Osteoblast (primary cell): ENCODE measurements at regions not wholly inside any gene's neighbourhood (a gene's known extent, or its start where the extent isn't known, plus 50 kb on each side); places are given as distances from the start of the nearest gene placed in this dataset.

Experiments
- DNase-seq: peaks from one replicate; pipeline ENCODE4 v3.0.0; 2011; ENCODE audit warnings: low spot score, mixed read lengths; ENCODE audit not compliant: insufficient read length; ENCODE audit errors: missing footprints
- H2AFZ ChIP-seq: 2 replicates; pipeline ENCODE4 v1.6.0; 2011; ENCODE audit warnings: mild to moderate bottlenecking, low read length
- H3K27ac ChIP-seq: 2 replicates; pipeline ENCODE4 v1.5.1; 2011; ENCODE audit warnings: mild to moderate bottlenecking, low read depth, low read length, moderate library complexity
- H3K27me3 ChIP-seq: 2 replicates; pipeline ENCODE4 v1.6.0; 2012; ENCODE audit warnings: mild to moderate bottlenecking, control low read depth, inconsistent platforms, low read length, moderate library complexity; ENCODE audit not compliant: insufficient read depth
- H3K36me3 ChIP-seq: 2 replicates; pipeline ENCODE4 v1.5.1; 2011; ENCODE audit warnings: mild to moderate bottlenecking, low read length, control low read depth, moderate library complexity; ENCODE audit not compliant: insufficient read depth
- H3K4me1 ChIP-seq: 2 replicates; pipeline ENCODE4 v1.5.1; 2011; ENCODE audit warnings: mild to moderate bottlenecking, low read length, control low read depth, moderate library complexity; ENCODE audit not compliant: insufficient read depth
- H3K4me2 ChIP-seq: 2 replicates; pipeline ENCODE4 v1.6.0; 2011; ENCODE audit warnings: mild to moderate bottlenecking, low read length; ENCODE audit not compliant: insufficient read depth
- H3K4me3 ChIP-seq: fragments of 200-600 bp; sonication (generic); 3 replicates; pipeline ENCODE4 v1.5.1; 2012; ENCODE audit warnings: mild to moderate bottlenecking, low read length, inconsistent platforms; ENCODE audit not compliant: insufficient read depth
- H3K79me2 ChIP-seq: 2 replicates; pipeline ENCODE4 v1.6.0; 2012; ENCODE audit warnings: mild to moderate bottlenecking, low read length, control low read depth, inconsistent platforms; ENCODE audit not compliant: insufficient read depth
- H3K9me3 ChIP-seq: 2 replicates; pipeline ENCODE4 v1.5.1; 2011; ENCODE audit warnings: low read depth, low read length, control low read depth
- H4K20me1 ChIP-seq: 2 replicates; pipeline ENCODE4 v1.6.0; 2012; ENCODE audit warnings: mild to moderate bottlenecking, low read length, control low read depth; ENCODE audit not compliant: insufficient read depth
- CTCF ChIP-seq: IDR thresholded peaks from 2 replicates; pipeline ENCODE4 v1.5.1; 2011; ENCODE audit warnings: mild to moderate bottlenecking, low read depth, low read length, moderate library complexity; ENCODE audit errors: extremely low read depth

DNA sequence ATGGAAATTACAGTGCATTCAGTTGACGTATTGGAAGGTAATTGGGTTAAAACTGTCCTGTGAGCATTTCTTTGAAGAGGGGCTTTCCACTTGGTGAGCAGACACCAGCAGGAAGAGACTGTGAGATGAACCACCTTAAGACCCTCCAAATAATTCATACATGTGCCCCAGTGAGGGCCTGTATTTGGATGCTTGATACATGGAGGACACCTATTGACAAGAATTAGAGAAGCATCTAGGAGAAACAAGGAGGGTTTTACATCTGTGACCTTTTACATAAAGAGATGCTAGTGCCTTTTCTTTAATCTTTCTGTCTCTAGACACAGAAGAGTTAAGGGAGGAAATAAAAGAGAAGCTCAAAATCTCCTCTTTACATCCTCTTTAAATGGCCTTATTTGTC lies 1115.3 kb upstream of the IGFBP7 start:
- H3K4me2 ChIP-seq, result no peak overlapping the region
- H3K9me3 ChIP-seq, result no peaks in the 10 kb centered on the region
- no peaks in the 10 kb centered on the region for H4K20me1 ChIP-seq
- no peaks in the 10 kb centered on the region for H3K79me2 ChIP-seq
- H3K27ac ChIP-seq, result no peak overlapping the region
- H3K4me3 ChIP-seq, result no peak overlapping the region
- no peak for DNase-seq
- no peaks in the 10 kb centered on the region for H3K4me1 ChIP-seq
- H2AFZ ChIP-seq, result no peak overlapping the region
- no peaks in the 10 kb centered on the region for H3K36me3 ChIP-seq
- H3K27me3 ChIP-seq, result no peaks in the 10 kb centered on the region
- no peak for TF ChIP-seq CTCF

DNA sequence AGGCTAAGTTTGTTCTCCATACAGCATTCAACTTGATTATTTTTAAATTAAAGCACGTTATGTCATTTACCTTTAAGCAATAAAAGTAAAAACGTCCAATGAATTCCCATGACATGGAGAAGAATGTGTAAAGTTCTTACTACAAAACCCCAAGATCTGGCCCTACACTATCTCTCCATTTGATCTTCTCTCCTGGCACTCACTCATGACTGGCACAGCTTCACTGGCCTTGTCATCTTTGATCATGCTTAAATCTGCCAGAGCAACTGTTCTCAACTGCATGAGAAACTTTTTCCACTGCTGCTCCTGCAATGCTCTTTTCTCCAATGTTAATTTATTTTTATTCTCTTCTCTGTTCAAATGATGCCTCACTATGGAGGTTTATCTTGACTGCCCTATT lies 1109.0 kb upstream of the IGFBP7 start:
- Histone ChIP-seq H3K79me2 (no peaks in the 10 kb centered on the region), H3K9me3 (no peaks in the 10 kb centered on the region), H3K27me3 (no peaks in the 10 kb centered on the region), H3K36me3 (no peaks in the 10 kb centered on the region), H2AFZ (no peak overlapping the region), H4K20me1 (no peaks in the 10 kb centered on the region), H3K4me1 (no peaks in the 10 kb centered on the region), H3K4me3 (no peak overlapping the region), H3K4me2 (no peak overlapping the region), H3K27ac (no peak overlapping the region)
- TF ChIP-seq CTCF, result no peak
- peak; percentile 44 for DNase-seq

GRCh38 chr4:58216461-58216860 lies 1106.3 kb upstream of the IGFBP7 start:
- no peaks in the 10 kb centered on the region for H3K79me2 ChIP-seq
- H3K4me1 ChIP-seq, result no peaks in the 10 kb centered on the region
- no peaks in the 10 kb centered on the region for H3K27me3 ChIP-seq
- no peaks in the 10 kb centered on the region for H4K20me1 ChIP-seq
- H3K4me3 ChIP-seq, result no peak overlapping the region
- H2AFZ ChIP-seq, result no peak overlapping the region
- H3K36me3 ChIP-seq, result no peaks in the 10 kb centered on the region
- no peak overlapping the region for H3K4me2 ChIP-seq
- no peak overlapping the region for H3K27ac ChIP-seq
- no peaks in the 10 kb centered on the region for H3K9me3 ChIP-seq
- DNase-seq, result peak; percentile 6
- TF ChIP-seq CTCF, result no peak

GRCh38 chr4:58214376-58214775 lies 1104.2 kb upstream of the IGFBP7 start:
- no peaks in the 10 kb centered on the region for H3K9me3 ChIP-seq
- no peak for TF ChIP-seq CTCF
- no peaks in the 10 kb centered on the region for H4K20me1 ChIP-seq
- H3K4me2 ChIP-seq, result no peak overlapping the region
- H3K79me2 ChIP-seq, result no peaks in the 10 kb centered on the region
- no peak for DNase-seq
- no peaks in the 10 kb centered on the region for H3K36me3 ChIP-seq
- H3K4me3 ChIP-seq, result no peak overlapping the region
- H3K4me1 ChIP-seq, result no peaks in the 10 kb centered on the region
- H3K27me3 ChIP-seq, result no peaks in the 10 kb centered on the region
- no peak overlapping the region for H3K27ac ChIP-seq
- H2AFZ ChIP-seq, result no peak overlapping the region
